Neural crest cell (in vitro differentiated cells): ENCODE measurements at regions not wholly inside any gene's neighbourhood (a gene's known extent, or its start where the extent isn't known, plus 50 kb on each side); places are given as distances from the start of the nearest gene placed in this dataset.

Source experiments
- DNase-seq: peaks from one replicate; pipeline ENCODE4 v3.0.0; 2021; ENCODE audit warnings: low read depth, mixed read lengths, low spot score
- H3K27ac Mint-ChIP-seq: one replicate; pipeline ENCODE4 v1.8.0; 2021; ENCODE audit warnings: mild to moderate bottlenecking, mixed read lengths; ENCODE audit not compliant: unreplicated experiment
- H3K27me3 Mint-ChIP-seq: 2 replicates; pipeline ENCODE4 v1.8.0; 2021; ENCODE audit warnings: low read depth, mild to moderate bottlenecking, mixed read lengths
- H3K36me3 Mint-ChIP-seq: 2 replicates; pipeline ENCODE4 v1.8.0; 2021; ENCODE audit warnings: low read depth, mild to moderate bottlenecking, mixed read lengths
- H3K4me1 Mint-ChIP-seq: 2 replicates; pipeline ENCODE4 v1.8.0; 2021; ENCODE audit warnings: mixed read lengths
- H3K4me3 Mint-ChIP-seq: one replicate; pipeline ENCODE4 v1.8.0; 2021; ENCODE audit warnings: mild to moderate bottlenecking, mixed read lengths
- H3K9me3 Mint-ChIP-seq: 2 replicates; pipeline ENCODE4 v1.8.0; 2021; ENCODE audit warnings: mixed read lengths
- TF ChIP-seq, protein P1 (sequence below): fragments of 200-600 bp; sonication (generic); conservative IDR thresholded peaks from 2 replicates; pipeline ENCODE4 v1.5.0; 2021; ENCODE audit warnings: antibody characterized with exemption, mild to moderate bottlenecking

- Mint-ChIP-seq H3K4me3 (no peak overlapping the region), H3K4me1 (no peaks in the 10 kb centered on the region), H3K27me3 (peaks cover 19% of the 10 kb centered on the region), H3K27ac (no peak overlapping the region), H3K9me3 (peaks cover 5% of the 10 kb centered on the region), H3K36me3 (no peaks in the 10 kb centered on the region)
- DNase-seq = no peak
- TF ChIP-seq, protein P1, sequence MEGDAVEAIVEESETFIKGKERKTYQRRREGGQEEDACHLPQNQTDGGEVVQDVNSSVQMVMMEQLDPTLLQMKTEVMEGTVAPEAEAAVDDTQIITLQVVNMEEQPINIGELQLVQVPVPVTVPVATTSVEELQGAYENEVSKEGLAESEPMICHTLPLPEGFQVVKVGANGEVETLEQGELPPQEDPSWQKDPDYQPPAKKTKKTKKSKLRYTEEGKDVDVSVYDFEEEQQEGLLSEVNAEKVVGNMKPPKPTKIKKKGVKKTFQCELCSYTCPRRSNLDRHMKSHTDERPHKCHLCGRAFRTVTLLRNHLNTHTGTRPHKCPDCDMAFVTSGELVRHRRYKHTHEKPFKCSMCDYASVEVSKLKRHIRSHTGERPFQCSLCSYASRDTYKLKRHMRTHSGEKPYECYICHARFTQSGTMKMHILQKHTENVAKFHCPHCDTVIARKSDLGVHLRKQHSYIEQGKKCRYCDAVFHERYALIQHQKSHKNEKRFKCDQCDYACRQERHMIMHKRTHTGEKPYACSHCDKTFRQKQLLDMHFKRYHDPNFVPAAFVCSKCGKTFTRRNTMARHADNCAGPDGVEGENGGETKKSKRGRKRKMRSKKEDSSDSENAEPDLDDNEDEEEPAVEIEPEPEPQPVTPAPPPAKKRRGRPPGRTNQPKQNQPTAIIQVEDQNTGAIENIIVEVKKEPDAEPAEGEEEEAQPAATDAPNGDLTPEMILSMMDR = no peak
These were observed 89.0 kb downstream of the RPL22L1 start for GRCh38 chr3:170780955-170781354.

GRCh38 chr3:170780471-170780870, 89.5 kb downstream of the RPL22L1 start:
- H3K27ac Mint-ChIP-seq = no peak overlapping the region
- no peaks in the 10 kb centered on the region for H3K4me1 Mint-ChIP-seq
- TF ChIP-seq, protein P1 = no peak
- H3K4me3 Mint-ChIP-seq = no peak overlapping the region
- peaks cover 16% of the 10 kb centered on the region for H3K27me3 Mint-ChIP-seq
- no peak for DNase-seq
- no peaks in the 10 kb centered on the region for H3K36me3 Mint-ChIP-seq
- peaks cover 5% of the 10 kb centered on the region for H3K9me3 Mint-ChIP-seq

DNA sequence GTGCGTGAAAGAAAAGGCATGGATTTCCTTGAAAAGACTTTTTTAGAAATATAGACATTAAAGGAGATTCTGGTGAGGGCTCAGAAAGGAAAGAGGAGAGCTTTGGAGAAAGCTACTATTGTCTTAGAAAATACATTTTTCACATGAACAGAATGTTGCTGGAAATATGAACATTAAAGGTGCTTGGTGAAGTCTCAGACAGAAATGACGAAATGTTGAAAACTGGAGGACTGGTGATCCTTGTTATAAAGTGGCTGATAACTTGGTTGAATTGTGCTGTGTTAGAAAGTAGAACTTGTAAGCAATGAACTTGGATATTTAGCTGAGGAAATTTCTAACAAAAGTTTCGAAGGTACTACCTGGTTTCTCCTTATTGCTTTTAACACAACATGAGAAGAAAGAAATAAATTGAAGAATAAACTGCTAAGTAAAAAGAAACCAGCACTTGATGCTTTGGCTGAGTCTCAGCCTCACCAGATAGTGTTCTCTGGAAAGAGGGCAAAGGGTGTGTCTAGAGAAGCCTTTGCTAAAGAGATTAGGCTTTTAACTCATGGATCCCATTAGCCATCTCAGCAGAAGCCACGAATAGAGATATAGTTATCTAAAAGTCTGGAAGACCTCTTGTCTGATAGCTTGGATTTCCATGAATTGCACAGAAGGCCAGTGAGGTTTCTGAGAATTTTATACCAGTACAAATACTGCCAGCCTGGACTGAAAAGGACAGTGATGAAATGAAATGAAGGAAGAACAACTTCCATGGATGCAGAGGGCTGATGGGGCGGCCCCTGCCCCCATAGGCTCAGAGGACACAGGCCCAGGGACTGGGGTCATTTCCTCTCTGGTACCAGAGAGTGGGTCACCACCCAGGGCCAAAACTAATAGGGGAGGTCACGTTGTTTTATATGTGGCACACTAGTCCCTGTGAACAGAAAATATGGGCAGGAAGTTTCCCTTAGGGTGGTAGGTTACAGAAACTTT, 91.5 kb downstream of the RPL22L1 start:
- H3K4me1 Mint-ChIP-seq = no peaks in the 10 kb centered on the region
- no peak overlapping the region for H3K27ac Mint-ChIP-seq
- TF ChIP-seq, protein P1 = no peak
- H3K4me3 Mint-ChIP-seq = no peak overlapping the region
- peaks cover 6% of the 10 kb centered on the region for H3K27me3 Mint-ChIP-seq
- H3K36me3 Mint-ChIP-seq = no peaks in the 10 kb centered on the region
- H3K9me3 Mint-ChIP-seq = peaks cover 7% of the 10 kb centered on the region
- DNase-seq = no peak

GRCh38 chr3:170777564-170777926, 92.5 kb downstream of the RPL22L1 start:
- TF ChIP-seq, protein P1 = no peak
- H3K4me1 Mint-ChIP-seq = no peaks in the 10 kb centered on the region
- H3K4me3 Mint-ChIP-seq = no peak overlapping the region
- no peak for DNase-seq
- peaks cover 6% of the 10 kb centered on the region for H3K27me3 Mint-ChIP-seq
- peaks cover 4% of the 10 kb centered on the region for H3K9me3 Mint-ChIP-seq
- no peaks in the 10 kb centered on the region for H3K36me3 Mint-ChIP-seq
- no peak overlapping the region for H3K27ac Mint-ChIP-seq

GRCh38 chr3:170776887-170777563, 93.0 kb downstream of the RPL22L1 start:
- TF ChIP-seq, protein P1 = no peak
- Mint-ChIP-seq H3K9me3 (peaks cover 4% of the 10 kb centered on the region), H3K4me1 (no peaks in the 10 kb centered on the region), H3K27me3 (peaks cover 6% of the 10 kb centered on the region), H3K4me3 (no peak overlapping the region), H3K36me3 (no peaks in the 10 kb centered on the region), H3K27ac (no peak overlapping the region)
- DNase-seq = no peak
